Thyroid gland (tissue), 4 donors: ENCODE measurements at regions not wholly inside any gene's neighbourhood (a gene's known extent, or its start where the extent isn't known, plus 50 kb on each side); places are given as distances from the start of the nearest gene placed in this dataset.

ENCODE experiments used
- POLR2A ChIP-seq, 2 donors: fragments of 450-650 bp; IDR thresholded peaks; one replicate each; pipeline ENCODE4 v1.6.1; 2017; ENCODE audit warnings: antibody characterized with exemption in 2 of 2, mild to moderate bottlenecking in 2 of 2, moderate library complexity in 1 of 2
- TF ChIP-seq, protein P1 (sequence below), 6 experiments: fragments of 200-600 bp in 3 of 6; fragments of 450-650 bp in 3 of 6; sonication (generic) in 3 of 6; IDR thresholded peaks; one replicate each; pipeline ENCODE4 v1.5.1; 2016 to 2019; ENCODE audit warnings: antibody characterized with exemption in 6 of 6, mild to moderate bottlenecking in 2 of 6, inconsistent platforms in 1 of 6, moderate library complexity in 1 of 6

GRCh38 chr7:13090959-13091358 lies 403.5 kb downstream of the ARL4A start:
- TF ChIP-seq POLR2A (IDR thresholded peaks at IDR 0.05), result no peak
- TF ChIP-seq, protein P1, sequence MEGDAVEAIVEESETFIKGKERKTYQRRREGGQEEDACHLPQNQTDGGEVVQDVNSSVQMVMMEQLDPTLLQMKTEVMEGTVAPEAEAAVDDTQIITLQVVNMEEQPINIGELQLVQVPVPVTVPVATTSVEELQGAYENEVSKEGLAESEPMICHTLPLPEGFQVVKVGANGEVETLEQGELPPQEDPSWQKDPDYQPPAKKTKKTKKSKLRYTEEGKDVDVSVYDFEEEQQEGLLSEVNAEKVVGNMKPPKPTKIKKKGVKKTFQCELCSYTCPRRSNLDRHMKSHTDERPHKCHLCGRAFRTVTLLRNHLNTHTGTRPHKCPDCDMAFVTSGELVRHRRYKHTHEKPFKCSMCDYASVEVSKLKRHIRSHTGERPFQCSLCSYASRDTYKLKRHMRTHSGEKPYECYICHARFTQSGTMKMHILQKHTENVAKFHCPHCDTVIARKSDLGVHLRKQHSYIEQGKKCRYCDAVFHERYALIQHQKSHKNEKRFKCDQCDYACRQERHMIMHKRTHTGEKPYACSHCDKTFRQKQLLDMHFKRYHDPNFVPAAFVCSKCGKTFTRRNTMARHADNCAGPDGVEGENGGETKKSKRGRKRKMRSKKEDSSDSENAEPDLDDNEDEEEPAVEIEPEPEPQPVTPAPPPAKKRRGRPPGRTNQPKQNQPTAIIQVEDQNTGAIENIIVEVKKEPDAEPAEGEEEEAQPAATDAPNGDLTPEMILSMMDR (IDR thresholded peaks at IDR 0.05), result no peak
